T-cell (primary cell): ENCODE measurements at regions not wholly inside any gene's neighbourhood (a gene's known extent, or its start where the extent isn't known, plus 50 kb on each side); places are given as distances from the start of the nearest gene placed in this dataset.

Source experiments
- ATAC-seq, 4 experiments: fragments of 200-7000 bp in 3 of 4; fragments of 150-1000 bp in 1 of 4; cut with Tn5 transposase; replicated peaks in 1 of 4; 1 replicate in 3 of 4; 2 replicates in 1 of 4; pipeline ENCODE4 v1.10.0; 2021; ENCODE audit warnings: moderate library complexity in 3 of 4, mild to moderate bottlenecking in 2 of 4, moderate number of reproducible peaks in 1 of 4
- CTCF ChIA-PET, 2 donors: fragments of 300-600 bp; sonication (Branson Sonifier 250); formaldehyde crosslinking; loops; one replicate each; lab custom pipeline; 2022; ENCODE audit warnings: antibody characterized with exemption in 2 of 2; lab: Charles Lee
- POLR2A ChIA-PET, 2 donors: fragments of 300-600 bp; sonication (Branson Sonifier 250); formaldehyde crosslinking; loops; one replicate each; lab custom pipeline; 2022; ENCODE audit warnings: antibody characterized with exemption in 2 of 2; lab: Charles Lee
- DNase-seq, 35 experiments: peaks; one replicate each; pipeline versions ENCODE4 v3.0.0 to v3.0.0-alpha.2; 2013 to 2023
- H3K27ac ChIP-seq: one replicate; pipeline ENCODE4 v1.5.1; 2013; ENCODE audit warnings: low read length
- H3K27me3 ChIP-seq, 2 experiments: replicated peaks in 1 of 2; 1 replicate in 1 of 2; 2 replicates in 1 of 2; pipeline versions ENCODE4 v1.6.1 to v1.7.0; 2013; ENCODE audit warnings: low read length in 1 of 2, mixed read lengths in 1 of 2; ENCODE audit not compliant: control insufficient read depth in 2 of 2, insufficient read depth in 2 of 2; ENCODE audit errors: extremely low read depth in 1 of 2
- H3K36me3 ChIP-seq, 2 donors: 1 replicate in 1 of 2; 2 replicates in 1 of 2; pipeline versions ENCODE4 v1.6.1 to v1.7.0; 2013; ENCODE audit warnings: low read length in 1 of 2; ENCODE audit not compliant: control insufficient read depth in 2 of 2, insufficient read depth in 1 of 2; ENCODE audit errors: extremely low read depth in 1 of 2
- H3K4me1 ChIP-seq, 2 experiments: 1 replicate in 1 of 2; 2 replicates in 1 of 2; pipeline versions ENCODE4 v1.6.1 to v1.7.0; 2013; ENCODE audit warnings: low read length in 2 of 2, mixed read lengths in 1 of 2; ENCODE audit not compliant: insufficient read depth in 2 of 2, control insufficient read depth in 1 of 2; ENCODE audit errors: extremely low read depth in 1 of 2
- H3K4me3 ChIP-seq, 2 donors: 1 replicate in 1 of 2; 2 replicates in 1 of 2; pipeline versions ENCODE4 v1.5.1 to v1.7.0; 2013; ENCODE audit warnings: mild to moderate bottlenecking in 2 of 2, low read length in 1 of 2, moderate library complexity in 1 of 2; ENCODE audit not compliant: control insufficient read depth in 1 of 2; ENCODE audit errors: extremely low read depth in 1 of 2
- H3K9me3 ChIP-seq: 2 replicates; pipeline ENCODE4 v1.7.0; 2013
- H3K27ac Mint-ChIP-seq, 2 donors: one replicate each; pipeline ENCODE4 v1.8.0; 2020 to 2021; ENCODE audit warnings: mild to moderate bottlenecking in 2 of 2, mixed read lengths in 2 of 2
- H3K27me3 Mint-ChIP-seq, 2 donors: one replicate each; pipeline ENCODE4 v1.8.0; 2021 to 2022; ENCODE audit warnings: mixed read lengths in 2 of 2
- H3K36me3 Mint-ChIP-seq: one replicate; pipeline ENCODE4 v1.8.0; 2021; ENCODE audit warnings: mixed read lengths
- H3K4me1 Mint-ChIP-seq, 3 donors: one replicate each; pipeline ENCODE4 v1.8.0; 2020 to 2022; ENCODE audit warnings: mixed read lengths in 3 of 3, mild to moderate bottlenecking in 1 of 3
- H3K4me3 Mint-ChIP-seq, 3 donors: one replicate each; pipeline ENCODE4 v1.8.0; 2020 to 2022; ENCODE audit warnings: mild to moderate bottlenecking in 3 of 3, mixed read lengths in 3 of 3, moderate library complexity in 3 of 3
- H3K9me3 Mint-ChIP-seq, 3 donors: one replicate each; pipeline ENCODE4 v1.8.0; 2020 to 2022; ENCODE audit warnings: mixed read lengths in 3 of 3
- WGBS: methylation state at CpG from one replicate; pipeline ENCODE4 v1.1.5; 2013; ENCODE audit warnings: missing lambda C conversion rate; ENCODE audit not compliant: insufficient coverage; 5-methylcytosine and 5-hydroxymethylcytosine counted together

GRCh38 chr10:64385355-64385754 is 864.2 kb downstream of the REEP3 start:
- Mint-ChIP-seq H3K27me3 (no peaks in the 10 kb centered on the region), H3K27ac (no peak overlapping the region), H3K36me3 (no peaks in the 10 kb centered on the region), H3K4me3 (no peak overlapping the region), H3K9me3 (peaks cover 2 to 17% (median 15%) of the 10 kb centered on the region in 3 donors), H3K4me1 (no peaks in the 10 kb centered on the region)
- H3K4me3 ChIP-seq: no peak overlapping the region
- no peaks in the 10 kb centered on the region for H3K4me1 ChIP-seq
- H3K9me3 ChIP-seq: no peaks in the 10 kb centered on the region
- ChIA-PET CTCF (no interaction called here), POLR2A (interaction anchor here in 1 of 2 donors (0.6 kb wide), 1 partner anchor 144 kb away, joined by 3 read pairs; no protein-coding TSS in a partner anchor)
- ATAC-seq (no peak), DNase-seq (no peak)
- no peaks in the 10 kb centered on the region for H3K27me3 ChIP-seq
- H3K36me3 ChIP-seq: no peaks in the 10 kb centered on the region
- no peak overlapping the region for H3K27ac ChIP-seq

- Histone ChIP-seq H3K36me3 (no peaks in the 10 kb centered on the region), H3K27ac (no peak overlapping the region), H3K9me3 (no peaks in the 10 kb centered on the region), H3K4me3 (no peak overlapping the region), H3K27me3 (no peaks in the 10 kb centered on the region), H3K4me1 (no peaks in the 10 kb centered on the region)
- no peaks in the 10 kb centered on the region for H3K4me1 Mint-ChIP-seq
- H3K9me3 Mint-ChIP-seq: peaks cover 3 to 10% (median 8%) of the 10 kb centered on the region in 3 donors
- 50% methylated on average over 1 of the region's 1 CpG for WGBS
- H3K4me3 Mint-ChIP-seq: no peak overlapping the region
- ChIA-PET POLR2A (interaction anchor here in 1 of 2 donors (0.7 kb wide), 1 partner anchor 1390 kb away, joined by 3 read pairs; no protein-coding TSS in a partner anchor), CTCF (no interaction called here)
- ATAC-seq (no peak), DNase-seq (no peak)
- H3K36me3 Mint-ChIP-seq: no peaks in the 10 kb centered on the region
- H3K27ac Mint-ChIP-seq: no peak overlapping the region
- H3K27me3 Mint-ChIP-seq: no peaks in the 10 kb centered on the region
These were observed 873.5 kb downstream of the REEP3 start for GRCh38 chr10:64394744-64395143.

- no peaks in the 10 kb centered on the region for H3K9me3 ChIP-seq
- no peaks in the 10 kb centered on the region for H3K27me3 ChIP-seq
- H3K4me1 ChIP-seq: no peaks in the 10 kb centered on the region
- Mint-ChIP-seq H3K4me1 (no peaks in the 10 kb centered on the region), H3K4me3 (no peak overlapping the region), H3K27ac (no peak overlapping the region), H3K9me3 (peaks cover 9 to 16% (median 14%) of the 10 kb centered on the region in 3 donors), H3K36me3 (no peaks in the 10 kb centered on the region), H3K27me3 (no peaks in the 10 kb centered on the region)
- DNase-seq: no peak
- WGBS: no CpG with 5 or more reads among the region's 1 CpG
- ChIA-PET CTCF (no interaction called here), POLR2A (no interaction called here)
- H3K27ac ChIP-seq: no peak overlapping the region
- H3K4me3 ChIP-seq: no peak overlapping the region
- no peaks in the 10 kb centered on the region for H3K36me3 ChIP-seq
- ATAC-seq: no peak
These were observed 875.0 kb downstream of the REEP3 start for GRCh38 chr10:64396105-64396708.

- H3K4me1 ChIP-seq: no peaks in the 10 kb centered on the region
- no peak for ATAC-seq
- no peaks in the 10 kb centered on the region for H3K36me3 ChIP-seq
- no peak overlapping the region for H3K27ac Mint-ChIP-seq
- no peak overlapping the region for H3K4me3 ChIP-seq
- no peaks in the 10 kb centered on the region for H3K27me3 Mint-ChIP-seq
- H3K4me1 Mint-ChIP-seq: no peaks in the 10 kb centered on the region
- DNase-seq: no peak
- ChIA-PET CTCF (no interaction called here), POLR2A (no interaction called here)
- no peaks in the 10 kb centered on the region for H3K9me3 ChIP-seq
- H3K27ac ChIP-seq: no peak overlapping the region
- no peaks in the 10 kb centered on the region for H3K27me3 ChIP-seq
- no peaks in the 10 kb centered on the region for H3K36me3 Mint-ChIP-seq
- WGBS: no CpG with 5 or more reads among the region's 8 CpGs
- peaks cover 9 to 19% (median 14%) of the 10 kb centered on the region in 3 donors for H3K9me3 Mint-ChIP-seq
- H3K4me3 Mint-ChIP-seq: no peak overlapping the region
These were observed 875.9 kb downstream of the REEP3 start for GRCh38 chr10:64397125-64397524.

- no peaks in the 10 kb centered on the region for H3K27me3 Mint-ChIP-seq
- ChIA-PET POLR2A (no interaction called here), CTCF (no interaction called here)
- WGBS: no CpG with 5 or more reads among the region's 3 CpGs
- no peaks in the 10 kb centered on the region for H3K36me3 Mint-ChIP-seq
- no peak overlapping the region for H3K27ac Mint-ChIP-seq
- Histone ChIP-seq H3K4me1 (no peaks in the 10 kb centered on the region), H3K9me3 (no peaks in the 10 kb centered on the region), H3K4me3 (no peak overlapping the region), H3K27ac (no peak overlapping the region), H3K36me3 (no peaks in the 10 kb centered on the region), H3K27me3 (no peaks in the 10 kb centered on the region)
- no peak for DNase-seq
- no peaks in the 10 kb centered on the region for H3K4me1 Mint-ChIP-seq
- ATAC-seq: no peak
- peaks cover 5 to 14% (median 7%) of the 10 kb centered on the region in 3 donors for H3K9me3 Mint-ChIP-seq
- no peak overlapping the region for H3K4me3 Mint-ChIP-seq
These were observed 887.4 kb downstream of the REEP3 start for GRCh38 chr10:64408391-64409183.

- no CpG with 5 or more reads among the region's 1 CpG for WGBS
- H3K36me3 Mint-ChIP-seq: no peaks in the 10 kb centered on the region
- Histone ChIP-seq H3K9me3 (no peaks in the 10 kb centered on the region), H3K4me3 (no peak overlapping the region), H3K27ac (no peak overlapping the region), H3K4me1 (no peaks in the 10 kb centered on the region), H3K36me3 (no peaks in the 10 kb centered on the region), H3K27me3 (no peaks in the 10 kb centered on the region)
- DNase-seq (no peak), ATAC-seq (no peak)
- H3K27ac Mint-ChIP-seq: no peak overlapping the region
- no peak overlapping the region for H3K4me3 Mint-ChIP-seq
- ChIA-PET CTCF (no interaction called here), POLR2A (no interaction called here)
- H3K9me3 Mint-ChIP-seq: peaks cover 5 to 14% (median 5%) of the 10 kb centered on the region in 3 donors
- H3K27me3 Mint-ChIP-seq: no peaks in the 10 kb centered on the region
- H3K4me1 Mint-ChIP-seq: no peaks in the 10 kb centered on the region
These were observed 888.1 kb downstream of the REEP3 start for GRCh38 chr10:64409349-64409748.
